K562 (cell line): ENCODE measurements at regions not wholly inside any gene's neighbourhood (a gene's known extent, or its start where the extent isn't known, plus 50 kb on each side); places are given as distances from the start of the nearest gene placed in this dataset.

Experiments
- ATAC-seq: fragments of 200-7000 bp; cut with Tn5 transposase; 3 replicates; pipeline ENCODE4 v1.9.1; 2020; ENCODE audit warnings: moderate library complexity
- BruUV-seq: library from RNA; stranded (reverse); fragments of 400-500 nt; replicated peaks from 2 replicates; lab custom pipeline; 2021; lab: Mats Ljungman, UMichigan
- CTCF ChIA-PET: fragments of 300-600 bp; formaldehyde crosslinking; extraction: SDS; loops from one replicate; lab custom pipeline; 2021; ENCODE audit warnings: low intra/inter-chr PET ratio; lab: Yijun Ruan, JAX
- POLR2A ChIA-PET: fragments of 300-600, 350-650 bp; sonication (Branson Sonifier 250); formaldehyde crosslinking; extraction: SDS; loops from one replicate; lab custom pipeline; 2021; ENCODE audit warnings: antibody characterized with exemption, inconsistent platforms; lab: Yijun Ruan, JAX
- DNase-seq, 4 experiments: peaks; one replicate each; pipeline versions ENCODE4 v3.0.0 to v3.0.0-alpha.2; 2011 to 2018; ENCODE audit warnings: low spot score in 3 of 4, mixed read lengths in 3 of 4; ENCODE audit errors: extremely low read depth in 1 of 4
- FAIRE-seq: peaks from 2 replicates; lab custom pipeline; 2011; peaks lifted over from hg19 to GRCh38; lab: Jason Lieb, UNC
- H2AFZ ChIP-seq: 2 replicates; pipeline ENCODE4 v1.6.0; 2011; ENCODE audit warnings: low read depth, low read length, control low read depth, inconsistent platforms
- H3K27ac ChIP-seq: fragments of 200-600 bp; 3 replicates; pipeline ENCODE4 v1.8.0; 2011; ENCODE audit warnings: low read depth, mild to moderate bottlenecking, control low read depth, inconsistent platforms, low read length, moderate library complexity, mixed read lengths; ENCODE audit errors: extremely low read depth
- H3K27me3 ChIP-seq, 2 experiments: fragments of 300-600 bp in 1 of 2; 2 replicates in 1 of 2; 3 replicates in 1 of 2; pipeline versions ENCODE4 v1.6.0 to v1.8.0; 2011; ENCODE audit warnings: inconsistent platforms in 2 of 2, low read length in 2 of 2, mild to moderate bottlenecking in 1 of 2, mixed read lengths in 1 of 2, moderate library complexity in 1 of 2; ENCODE audit not compliant: control insufficient read depth in 2 of 2, insufficient read depth in 2 of 2
- H3K36me3 ChIP-seq: fragments of 300-600 bp; 3 replicates; pipeline ENCODE4 v1.8.0; 2011; ENCODE audit warnings: mild to moderate bottlenecking, low read length, inconsistent platforms; ENCODE audit not compliant: control insufficient read depth, insufficient read depth
- H3K4me1 ChIP-seq, 2 experiments: fragments of 200-600 bp in 1 of 2; replicated peaks in 1 of 2; 2 replicates in 1 of 2; 3 replicates in 1 of 2; pipeline versions ENCODE4 v1.5.1 to v1.8.0; 2011; ENCODE audit warnings: inconsistent platforms in 2 of 2, low read length in 2 of 2, mild to moderate bottlenecking in 1 of 2, mixed read lengths in 1 of 2, moderate library complexity in 1 of 2; ENCODE audit not compliant: control insufficient read depth in 2 of 2, insufficient read depth in 2 of 2
- H3K4me2 ChIP-seq: 2 replicates; pipeline ENCODE4 v1.6.1; 2011; ENCODE audit warnings: low read length, control low read depth, inconsistent platforms, mixed read lengths; ENCODE audit not compliant: insufficient read depth
- H3K4me3 ChIP-seq: fragments of 200-600 bp; sonication (generic), shearing (Covaris generic); 2 replicates; pipeline ENCODE4 v1.5.1; 2016; ENCODE audit warnings: control low read depth, inconsistent platforms
- H3K79me2 ChIP-seq: fragments of 200-600 bp; 3 replicates; pipeline ENCODE4 v1.8.0; 2011; ENCODE audit warnings: low read length, inconsistent platforms; ENCODE audit not compliant: control insufficient read depth, insufficient read depth
- H3K9ac ChIP-seq, 2 experiments: 2 replicates each; pipeline versions ENCODE4 v1.6.0 to v1.6.1; 2011; ENCODE audit warnings: low read depth in 2 of 2, low read length in 2 of 2, control low read depth in 1 of 2, inconsistent platforms in 1 of 2, mild to moderate bottlenecking in 1 of 2, mixed read lengths in 1 of 2; ENCODE audit not compliant: insufficient read depth in 1 of 2
- H3K9me1 ChIP-seq: one replicate; pipeline ENCODE4 v1.6.0; 2011; ENCODE audit warnings: inconsistent platforms, mild to moderate bottlenecking, low read length, moderate library complexity; ENCODE audit not compliant: control insufficient read depth, insufficient read depth
- H3K9me3 ChIP-seq: replicated peaks from 2 replicates; pipeline ENCODE4 v1.5.1; 2011; ENCODE audit warnings: low read depth, low read length, inconsistent platforms; ENCODE audit not compliant: control insufficient read depth, insufficient read depth
- H4K20me1 ChIP-seq: replicated peaks from 2 replicates; pipeline ENCODE4 v1.6.1; 2011; ENCODE audit warnings: low read length, inconsistent platforms, mixed read lengths; ENCODE audit not compliant: control insufficient read depth, insufficient read depth
- CREM ChIP-seq: IDR thresholded peaks from 2 replicates; pipeline ENCODE4 v1.6.1; 2014; ENCODE audit warnings: antibody characterized with exemption, low read depth
- HNRNPUL1 ChIP-seq: fragments of 200-400 bp; formaldehyde crosslinking; IDR thresholded peaks from 2 replicates; pipeline ENCODE4 v1.6.1; 2017; ENCODE audit warnings: low read length
- KDM2B ChIP-seq: fragments of 250-450 bp; sonication (Bioruptor Pico); IDR thresholded peaks from 2 replicates; pipeline ENCODE4 v1.8.0; 2021; ENCODE audit warnings: mild to moderate bottlenecking, moderate library complexity
- KLF13 ChIP-seq: fragments of 450-650 bp; IDR thresholded peaks from 2 replicates; pipeline ENCODE4 v1.6.1; 2016; ENCODE audit warnings: missing genetic modification characterization, low read depth, mild to moderate bottlenecking, missing compliant biosample characterization, moderate library complexity, borderline replicate concordance
- KLF6 ChIP-seq: fragments of 250-450 bp; sonication (Bioruptor Pico); IDR thresholded peaks from 2 replicates; pipeline ENCODE4 v1.4.0; 2020; ENCODE audit warnings: mild to moderate bottlenecking, moderate library complexity, borderline replicate concordance
- MTA2 ChIP-seq: fragments of 450-650 bp; IDR thresholded peaks from 2 replicates; pipeline ENCODE4 v1.6.1; 2016; ENCODE audit warnings: low read depth
- NR2C2 ChIP-seq, 2 experiments: fragments of 200-800 bp in 1 of 2; sonication (Bioruptor generic) in 1 of 2; sonication (generic) in 1 of 2; formaldehyde crosslinking in 1 of 2; IDR thresholded peaks; 2 replicates each; pipeline versions ENCODE4 v1.6.1 to v1.8.0; 2016 to 2022; ENCODE audit warnings: mild to moderate bottlenecking in 1 of 2, missing compliant biosample characterization in 1 of 2, missing genetic modification characterization in 1 of 2, missing genetic modification reagents in 1 of 2
- PBX2 ChIP-seq, 2 experiments: IDR thresholded peaks in 1 of 2; conservative IDR thresholded peaks in 1 of 2; 2 replicates each; pipeline ENCODE4 v1.6.1; 2016; ENCODE audit warnings: low read depth in 2 of 2, mild to moderate bottlenecking in 1 of 2, missing compliant biosample characterization in 1 of 2, missing genetic modification characterization in 1 of 2, moderate library complexity in 1 of 2
- RBM25 ChIP-seq: fragments of 200-400 bp; formaldehyde crosslinking; IDR thresholded peaks from 2 replicates; pipeline ENCODE4 v1.6.1; 2018; ENCODE audit warnings: low read length, low read depth, moderate library complexity; ENCODE audit not compliant: severe bottlenecking
- TARDBP ChIP-seq: fragments of 450-650 bp; IDR thresholded peaks from 2 replicates; pipeline ENCODE4 v1.6.1; 2016
- XRCC5 ChIP-seq: fragments of 200-400 bp; formaldehyde crosslinking; IDR thresholded peaks from 2 replicates; pipeline ENCODE4 v1.6.1; 2017; ENCODE audit warnings: low read depth, mild to moderate bottlenecking, low read length
- ZNF445 ChIP-seq: fragments of 250-450 bp; sonication (Bioruptor Pico); IDR thresholded peaks from 2 replicates; pipeline ENCODE4 v1.4.0; 2020; ENCODE audit warnings: low read depth, mild to moderate bottlenecking, moderate library complexity
- ZNF589 ChIP-seq: fragments of 200-800 bp; sonication (Bioruptor generic); IDR thresholded peaks from 2 replicates; pipeline ENCODE4 v1.6.1; 2016; ENCODE audit warnings: low read depth, missing genetic modification characterization, missing compliant biosample characterization
- WGBS: fragments of 100-300 bp; shearing (Covaris generic); methylation state at CpG from one replicate; pipeline ENCODE4 v1.1.6; 2016; ENCODE audit warnings: low coverage, mixed read lengths; ENCODE audit not compliant: insufficient coverage; ENCODE audit errors: missing lambda C conversion rate; 5-methylcytosine and 5-hydroxymethylcytosine counted together
- in situ Hi-C: fragments of 300-500 bp; cut with MboI; formaldehyde crosslinking; loops from 4 replicates; pipeline ENCODE4 v1.15.0; 2018; ENCODE audit warnings: inconsistent platforms, mixed read lengths
- intact Hi-C: fragments of 100-400 bp; cut with micrococcal nuclease; formaldehyde crosslinking; loops from 2 replicates; pipeline ENCODE4 v1.14.2; 2022

GRCh38 chr2:66281980-66282379 lies 152.9 kb upstream of the MEIS1 start:
- no peak for FAIRE-seq
- no peak for ATAC-seq
- TF ChIP-seq ZNF589 (CRISPR knock-in tag) (no peak), KDM2B (CRISPR knock-in tag) (no peak), ZNF445 (CRISPR knock-in tag) (no peak), KLF6 (CRISPR knock-in tag) (no peak)

GRCh38 chr2:66279024-66279423 lies 155.9 kb upstream of the MEIS1 start:
- H3K79me2 ChIP-seq, result no peaks in the 10 kb centered on the region
- H3K9me1 ChIP-seq, result no peaks in the 10 kb centered on the region
- ATAC-seq, result no peak
- WGBS, result 0% methylated on average over 6 of the region's 6 CpGs
- H3K9me3 ChIP-seq, result no peaks in the 10 kb centered on the region
- H3K4me3 ChIP-seq, result no peak overlapping the region
- no peaks in the 10 kb centered on the region for H3K4me1 ChIP-seq
- TF ChIP-seq MTA2 (no peak), RBM25 (no peak), KLF13 (tag) (no peak), HNRNPUL1 (no peak), XRCC5 (no peak), TARDBP (no peak), PBX2 (CRISPR knock-in tag; IDR thresholded peaks at IDR 0.05; ENCODE audit: low read depth) (no peak), PBX2 (tag; conservative IDR thresholded peaks at IDR 0.05; ENCODE audit: low read depth) (no peak), CREM (no peak), NR2C2 (CRISPR knock-in tag; IDR thresholded peaks at IDR 0.05) (no peak), NR2C2 (tag; IDR thresholded peaks at IDR 0.05) (no peak)
- TF ChIP-seq, all 486 proteins: peak for 0
- Histone ChIP-seq H3K27me3 (no peaks in the 10 kb centered on the region), H3K9ac (no peak overlapping the region), H4K20me1 (no peaks in the 10 kb centered on the region), H2AFZ (no peak overlapping the region), H3K27ac (no peak overlapping the region), H3K4me2 (no peak overlapping the region), H3K36me3 (no peaks in the 10 kb centered on the region)
- no peak for FAIRE-seq
- no peak for DNase-seq
- BruUV-seq, result no TSS peak
- ChIA-PET POLR2A (no interaction called here), CTCF (no interaction called here)
- intact Hi-C loops (no loop called here), in situ Hi-C loops (no loop called here)

More at GRCh38 chr2:66281980-66282379, 152.9 kb upstream of the MEIS1 start:
- ChIA-PET CTCF (no interaction called here), POLR2A (no interaction called here)
- Histone ChIP-seq H3K9me3 (no peaks in the 10 kb centered on the region), H3K9me1 (no peaks in the 10 kb centered on the region), H3K9ac (no peak overlapping the region), H3K79me2 (no peaks in the 10 kb centered on the region), H3K4me3 (no peak overlapping the region), H3K27ac (no peak overlapping the region), H3K36me3 (no peaks in the 10 kb centered on the region), H3K4me2 (no peak overlapping the region), H3K4me1 (no peaks in the 10 kb centered on the region), H4K20me1 (no peaks in the 10 kb centered on the region), H2AFZ (no peak overlapping the region), H3K27me3 (no peaks in the 10 kb centered on the region)
- in situ Hi-C loops, result no loop called here
- BruUV-seq, result no TSS peak
- intact Hi-C loops, result no loop called here
- DNase-seq, result no peak
